ENCODE measurements at regions not wholly inside any gene's neighbourhood (a gene's known extent, or its start where the extent isn't known, plus 50 kb on each side); places are given as distances from the start of the nearest gene placed in this dataset.

DNA sequence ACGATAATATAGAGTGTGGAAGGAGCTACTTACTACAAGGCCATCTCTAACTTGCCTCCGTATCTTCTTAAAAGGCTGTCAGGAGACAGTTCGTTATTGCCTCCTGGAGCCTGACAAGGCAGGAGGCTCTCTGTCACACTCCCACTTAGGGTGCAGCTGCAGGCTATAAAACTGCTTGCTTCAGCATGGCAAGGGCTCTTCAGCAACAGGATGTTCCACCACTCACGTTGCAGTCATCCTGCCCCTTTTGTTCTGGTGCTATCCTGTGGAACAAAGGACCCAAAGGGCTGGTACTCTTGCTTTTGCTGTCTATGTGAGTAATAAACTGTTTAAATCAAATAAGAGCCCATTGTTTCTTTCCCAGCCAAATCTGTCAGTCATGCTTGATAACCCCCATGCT is 508.9 kb downstream of the NTRK2 start:
- H3K27me3 ChIP-seq (ENCODE audit: insufficient read depth, low read length, poor library complexity): no peaks in the 10 kb centered on the region
- H3K79me2 ChIP-seq (ENCODE audit: insufficient read depth, low read length): no peaks in the 10 kb centered on the region
- H3K9me3 ChIP-seq (ENCODE audit: insufficient read depth, low read length, severe bottlenecking): no peaks in the 10 kb centered on the region
- H3K4me3 ChIP-seq (ENCODE audit: low read depth in 1 of 2, low read length in 2 of 2): no peak overlapping the region
- H2AFZ ChIP-seq (ENCODE audit: low read depth, low read length): no peak overlapping the region
- no peak for ATAC-seq (ENCODE audit: insufficient read depth, low read depth)
- H3K27ac ChIP-seq (ENCODE audit: low read length): no peak overlapping the region
- H3K4me2 ChIP-seq (ENCODE audit: insufficient read depth, low read length): no peak overlapping the region
- DNase-seq: no peak
- H3K4me1 ChIP-seq (ENCODE audit: insufficient read depth, low read length): no peaks in the 10 kb centered on the region
- TF ChIP-seq CTCF (IDR thresholded peaks at IDR 0.05; ENCODE audit: borderline replicate concordance, extremely low read depth, low read length, poor library complexity, severe bottlenecking) (no peak), EZH2 (IDR thresholded peaks at IDR 0.05; ENCODE audit: borderline replicate concordance, low read depth, low read length, severe bottlenecking) (no peak)
- no peaks in the 10 kb centered on the region for H4K20me1 ChIP-seq (ENCODE audit: insufficient read depth, low read length)
- no peak overlapping the region for H3K9ac ChIP-seq (ENCODE audit: low read depth, low read length)
- no peaks in the 10 kb centered on the region for H3K36me3 ChIP-seq (ENCODE audit: insufficient read depth, low read length)

DNA sequence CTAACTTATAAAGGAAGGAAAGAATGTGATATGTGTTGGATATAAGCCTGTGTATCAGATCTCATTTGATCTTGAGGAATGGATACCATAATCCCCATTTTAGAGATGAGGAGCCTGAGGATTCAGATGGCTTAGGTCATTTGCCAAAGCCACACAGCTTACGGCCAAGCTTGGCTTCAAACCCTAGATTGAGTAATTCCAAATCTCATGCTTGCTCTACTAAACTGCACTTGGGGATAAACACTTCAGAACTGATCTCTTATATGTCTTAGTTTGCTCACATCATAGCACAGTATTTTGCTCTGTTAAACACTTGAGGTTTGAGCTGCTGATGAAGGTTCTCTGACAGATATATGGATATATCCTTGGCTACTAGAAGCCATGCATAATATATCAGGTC is 504.4 kb downstream of the NTRK2 start:
- no peak for DNase-seq
- no peak for TF ChIP-seq EZH2 (IDR thresholded peaks at IDR 0.05; ENCODE audit: borderline replicate concordance, low read depth, low read length, severe bottlenecking)
- TF ChIP-seq CTCF (IDR thresholded peaks at IDR 0.05; ENCODE audit: borderline replicate concordance, extremely low read depth, low read length, poor library complexity, severe bottlenecking): no peak
- H4K20me1 ChIP-seq (ENCODE audit: insufficient read depth, low read length): no peaks in the 10 kb centered on the region
- H3K27ac ChIP-seq (ENCODE audit: low read length): no peak overlapping the region
- H3K4me3 ChIP-seq (ENCODE audit: low read depth in 1 of 2, low read length in 2 of 2): no peak overlapping the region
- no peak for ATAC-seq (ENCODE audit: insufficient read depth, low read depth)
- no peaks in the 10 kb centered on the region for H3K36me3 ChIP-seq (ENCODE audit: insufficient read depth, low read length)
- H3K9me3 ChIP-seq (ENCODE audit: insufficient read depth, low read length, severe bottlenecking): no peaks in the 10 kb centered on the region
- no peaks in the 10 kb centered on the region for H3K4me1 ChIP-seq (ENCODE audit: insufficient read depth, low read length)
- no peak overlapping the region for H3K9ac ChIP-seq (ENCODE audit: low read depth, low read length)
- H3K4me2 ChIP-seq (ENCODE audit: insufficient read depth, low read length): no peak overlapping the region
- no peak overlapping the region for H2AFZ ChIP-seq (ENCODE audit: low read depth, low read length)
- no peaks in the 10 kb centered on the region for H3K27me3 ChIP-seq (ENCODE audit: insufficient read depth, low read length, poor library complexity)
- H3K79me2 ChIP-seq (ENCODE audit: insufficient read depth, low read length): no peaks in the 10 kb centered on the region

- H3K4me3 ChIP-seq (ENCODE audit: low read depth in 1 of 2, low read length in 2 of 2): no peak overlapping the region
- no peaks in the 10 kb centered on the region for H3K27me3 ChIP-seq (ENCODE audit: insufficient read depth, low read length, poor library complexity)
- no peaks in the 10 kb centered on the region for H3K36me3 ChIP-seq (ENCODE audit: insufficient read depth, low read length)
- ATAC-seq (ENCODE audit: insufficient read depth, low read depth): peak; percentile 48
- TF ChIP-seq CTCF (IDR thresholded peaks at IDR 0.05; ENCODE audit: borderline replicate concordance, extremely low read depth, low read length, poor library complexity, severe bottlenecking) (no peak), EZH2 (IDR thresholded peaks at IDR 0.05; ENCODE audit: borderline replicate concordance, low read depth, low read length, severe bottlenecking) (no peak)
- H4K20me1 ChIP-seq (ENCODE audit: insufficient read depth, low read length): no peaks in the 10 kb centered on the region
- no peak overlapping the region for H3K9ac ChIP-seq (ENCODE audit: low read depth, low read length)
- no peaks in the 10 kb centered on the region for H3K79me2 ChIP-seq (ENCODE audit: insufficient read depth, low read length)
- no peak overlapping the region for H3K4me2 ChIP-seq (ENCODE audit: insufficient read depth, low read length)
- H2AFZ ChIP-seq (ENCODE audit: low read depth, low read length): no peak overlapping the region
- no peaks in the 10 kb centered on the region for H3K4me1 ChIP-seq (ENCODE audit: insufficient read depth, low read length)
- H3K9me3 ChIP-seq (ENCODE audit: insufficient read depth, low read length, severe bottlenecking): no peaks in the 10 kb centered on the region
- peak; percentile 10 for DNase-seq
- no peak overlapping the region for H3K27ac ChIP-seq (ENCODE audit: low read length)
Measured at GRCh38 chr9:85172001-85172978, 502.8 kb downstream of the NTRK2 start.

All from DND-41 (cell line).